IPS-18a (cell line): ENCODE measurements at regions not wholly inside any gene's neighbourhood (a gene's known extent, or its start where the extent isn't known, plus 50 kb on each side); places are given as distances from the start of the nearest gene placed in this dataset.

Experiments
- H3K27ac ChIP-seq: one replicate; pipeline ENCODE4 v1.5.1; 2013; ENCODE audit warnings: low read length
- H3K27me3 ChIP-seq: one replicate; pipeline ENCODE4 v1.6.1; 2013; ENCODE audit warnings: mild to moderate bottlenecking, low read length; ENCODE audit not compliant: control insufficient read depth, insufficient read depth
- H3K36me3 ChIP-seq: one replicate; pipeline ENCODE4 v1.6.1; 2013; ENCODE audit warnings: low read depth, low read length; ENCODE audit not compliant: control insufficient read depth
- H3K4me1 ChIP-seq: one replicate; pipeline ENCODE4 v1.6.1; 2013; ENCODE audit warnings: low read depth, low read length; ENCODE audit not compliant: control insufficient read depth
- H3K4me3 ChIP-seq: one replicate; pipeline ENCODE4 v1.5.1; 2013; ENCODE audit warnings: low read length
- H3K9ac ChIP-seq: one replicate; pipeline ENCODE4 v1.6.1; 2013; ENCODE audit warnings: mild to moderate bottlenecking, low read length, moderate library complexity
- H3K9me3 ChIP-seq: one replicate; pipeline ENCODE4 v1.6.1; 2013; ENCODE audit warnings: low read depth, low read length; ENCODE audit not compliant: control insufficient read depth

- no peaks in the 10 kb centered on the region for H3K9me3 ChIP-seq
- H3K4me3 ChIP-seq: no peak overlapping the region
- peaks cover 12% of the 10 kb centered on the region for H3K4me1 ChIP-seq
- H3K27ac ChIP-seq: no peak overlapping the region
- H3K9ac ChIP-seq: no peak overlapping the region
- H3K27me3 ChIP-seq: no peaks in the 10 kb centered on the region
- no peaks in the 10 kb centered on the region for H3K36me3 ChIP-seq
These were observed 436.7 kb upstream of the SEL1L start for GRCh38 chr14:81970307-81970706.

- H3K4me1 ChIP-seq: peaks cover 12% of the 10 kb centered on the region
- H3K36me3 ChIP-seq: no peaks in the 10 kb centered on the region
- no peaks in the 10 kb centered on the region for H3K27me3 ChIP-seq
- no peaks in the 10 kb centered on the region for H3K9me3 ChIP-seq
- no peak overlapping the region for H3K4me3 ChIP-seq
- H3K27ac ChIP-seq: no peak overlapping the region
- H3K9ac ChIP-seq: no peak overlapping the region
These were observed 438.3 kb upstream of the SEL1L start for GRCh38 chr14:81971911-81972310.

GRCh38 chr14:81972601-81973000 lies 438.9 kb upstream of the SEL1L start:
- no peak overlapping the region for H3K4me3 ChIP-seq
- H3K9me3 ChIP-seq: no peaks in the 10 kb centered on the region
- H3K27ac ChIP-seq: no peak overlapping the region
- H3K9ac ChIP-seq: no peak overlapping the region
- no peaks in the 10 kb centered on the region for H3K36me3 ChIP-seq
- H3K4me1 ChIP-seq: peaks cover 12% of the 10 kb centered on the region
- H3K27me3 ChIP-seq: no peaks in the 10 kb centered on the region

GRCh38 chr14:81974543-81974942 lies 440.9 kb upstream of the SEL1L start:
- Histone ChIP-seq H3K27ac (no peak overlapping the region), H3K27me3 (no peaks in the 10 kb centered on the region), H3K9ac (no peak overlapping the region), H3K4me3 (no peak overlapping the region), H3K4me1 (peaks cover 12% of the 10 kb centered on the region), H3K9me3 (no peaks in the 10 kb centered on the region), H3K36me3 (no peaks in the 10 kb centered on the region)

- H3K36me3 ChIP-seq: no peaks in the 10 kb centered on the region
- H3K9me3 ChIP-seq: no peaks in the 10 kb centered on the region
- no peak overlapping the region for H3K9ac ChIP-seq
- no peaks in the 10 kb centered on the region for H3K27me3 ChIP-seq
- no peaks in the 10 kb centered on the region for H3K4me1 ChIP-seq
- no peak overlapping the region for H3K4me3 ChIP-seq
- H3K27ac ChIP-seq: no peak overlapping the region
These were observed 447.1 kb upstream of the SEL1L start for GRCh38 chr14:81980601-81981306.

- Histone ChIP-seq H3K27ac (no peak overlapping the region), H3K4me1 (no peaks in the 10 kb centered on the region), H3K36me3 (no peaks in the 10 kb centered on the region), H3K27me3 (no peaks in the 10 kb centered on the region), H3K4me3 (no peak overlapping the region), H3K9me3 (no peaks in the 10 kb centered on the region), H3K9ac (no peak overlapping the region)
These were observed 447.6 kb upstream of the SEL1L start for GRCh38 chr14:81981307-81981675.

- no peak overlapping the region for H3K9ac ChIP-seq
- H3K27me3 ChIP-seq: no peaks in the 10 kb centered on the region
- H3K4me1 ChIP-seq: no peaks in the 10 kb centered on the region
- no peaks in the 10 kb centered on the region for H3K9me3 ChIP-seq
- H3K27ac ChIP-seq: no peak overlapping the region
- no peak overlapping the region for H3K4me3 ChIP-seq
- no peaks in the 10 kb centered on the region for H3K36me3 ChIP-seq
These were observed 448.4 kb upstream of the SEL1L start for GRCh38 chr14:81982046-81982445.

- H3K4me3 ChIP-seq: no peak overlapping the region
- no peak overlapping the region for H3K9ac ChIP-seq
- no peak overlapping the region for H3K27ac ChIP-seq
These were observed 452.4 kb upstream of the SEL1L start for GRCh38 chr14:81986005-81986404.

GRCh38 chr14:81989211-81989610 lies 455.6 kb upstream of the SEL1L start:
- Histone ChIP-seq H3K9me3 (no peaks in the 10 kb centered on the region), H3K9ac (no peak overlapping the region), H3K36me3 (no peaks in the 10 kb centered on the region), H3K27ac (no peak overlapping the region), H3K4me3 (no peak overlapping the region), H3K4me1 (no peaks in the 10 kb centered on the region), H3K27me3 (no peaks in the 10 kb centered on the region)

More at GRCh38 chr14:81986005-81986404, 452.4 kb upstream of the SEL1L start:
- Histone ChIP-seq H3K4me1 (no peaks in the 10 kb centered on the region), H3K36me3 (no peaks in the 10 kb centered on the region), H3K9me3 (no peaks in the 10 kb centered on the region), H3K27me3 (no peaks in the 10 kb centered on the region)

GRCh38 chr14:81990312-81990761 lies 456.7 kb upstream of the SEL1L start:
- Histone ChIP-seq H3K4me3 (no peak overlapping the region), H3K27me3 (no peaks in the 10 kb centered on the region), H3K36me3 (no peaks in the 10 kb centered on the region), H3K9me3 (no peaks in the 10 kb centered on the region), H3K9ac (no peak overlapping the region), H3K27ac (no peak overlapping the region), H3K4me1 (no peaks in the 10 kb centered on the region)

GRCh38 chr14:81991998-81992397 lies 458.3 kb upstream of the SEL1L start:
- no peaks in the 10 kb centered on the region for H3K9me3 ChIP-seq
- no peak overlapping the region for H3K9ac ChIP-seq
- H3K4me3 ChIP-seq: no peak overlapping the region
- no peaks in the 10 kb centered on the region for H3K4me1 ChIP-seq
- H3K27ac ChIP-seq: no peak overlapping the region
- no peaks in the 10 kb centered on the region for H3K27me3 ChIP-seq
- no peaks in the 10 kb centered on the region for H3K36me3 ChIP-seq

GRCh38 chr14:81993432-81993831 lies 459.8 kb upstream of the SEL1L start:
- Histone ChIP-seq H3K4me3 (no peak overlapping the region), H3K36me3 (no peaks in the 10 kb centered on the region), H3K27ac (no peak overlapping the region), H3K4me1 (no peaks in the 10 kb centered on the region), H3K9ac (no peak overlapping the region), H3K9me3 (no peaks in the 10 kb centered on the region), H3K27me3 (no peaks in the 10 kb centered on the region)
